ENCODE measurements at regions not wholly inside any gene's neighbourhood (a gene's known extent, or its start where the extent isn't known, plus 50 kb on each side); places are given as distances from the start of the nearest gene placed in this dataset.
A peak's percentile ranks its signal among the peaks of the same experiment; 100 is the strongest.

DNA sequence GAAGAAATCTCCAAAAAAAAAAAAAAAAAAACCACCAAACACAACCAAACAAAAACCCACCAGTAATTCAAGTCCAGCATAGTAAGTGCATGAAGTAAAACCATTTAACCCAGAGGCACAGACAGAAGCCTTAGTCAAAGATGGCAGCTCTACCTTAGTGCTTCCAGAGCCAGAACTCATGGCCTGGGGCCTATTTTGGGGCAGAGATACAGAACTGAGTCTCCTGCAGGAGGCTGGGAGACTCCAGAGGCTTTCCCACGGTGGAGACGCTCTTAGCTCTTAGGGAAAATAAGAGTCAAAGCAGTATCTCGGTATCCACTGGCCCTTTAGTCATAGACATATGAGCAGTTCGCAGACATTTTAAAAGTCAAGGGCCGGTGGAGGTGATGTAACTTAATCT lies 129.5 kb downstream of the GPX5 start:
- H3K27me3 ChIP-seq (ENCODE audit: control insufficient read depth, insufficient read depth, low read length) = peaks cover 52% of the 10 kb centered on the region
- H3K27ac Mint-ChIP-seq = no peak overlapping the region
- no peaks in the 10 kb centered on the region for H3K36me3 Mint-ChIP-seq
- H3K4me1 Mint-ChIP-seq = peaks cover 0 to 24% (median 10%) of the 10 kb centered on the region in 4 donors
- DNase-seq (no peak), ATAC-seq (ENCODE audit: low read depth in 2 of 2) (no peak)
- peaks cover 17% of the 10 kb centered on the region for H3K4me1 ChIP-seq (ENCODE audit: control insufficient read depth, insufficient read depth, low read length, poor library complexity, severe bottlenecking)
- no peaks in the 10 kb centered on the region for H3K9me3 ChIP-seq (ENCODE audit: control insufficient read depth in 2 of 2, low read length in 2 of 2)
- no peak overlapping the region for H3K27ac ChIP-seq (ENCODE audit: insufficient read depth, low read length, poor library complexity, severe bottlenecking)
- peaks cover 61% of the 10 kb centered on the region for H3K27me3 Mint-ChIP-seq
- peak overlapping the region in 1 of 4 donors; percentile 40 for H3K4me3 Mint-ChIP-seq
- H3K9me3 Mint-ChIP-seq = peaks cover 0 to 8% (median 0%) of the 10 kb centered on the region in 7 donors
- no peaks in the 10 kb centered on the region for H3K36me3 ChIP-seq (ENCODE audit: control insufficient read depth, insufficient read depth, low read length)
- H3K4me3 ChIP-seq (ENCODE audit: low read depth, low read length) = no peak overlapping the region

DNA sequence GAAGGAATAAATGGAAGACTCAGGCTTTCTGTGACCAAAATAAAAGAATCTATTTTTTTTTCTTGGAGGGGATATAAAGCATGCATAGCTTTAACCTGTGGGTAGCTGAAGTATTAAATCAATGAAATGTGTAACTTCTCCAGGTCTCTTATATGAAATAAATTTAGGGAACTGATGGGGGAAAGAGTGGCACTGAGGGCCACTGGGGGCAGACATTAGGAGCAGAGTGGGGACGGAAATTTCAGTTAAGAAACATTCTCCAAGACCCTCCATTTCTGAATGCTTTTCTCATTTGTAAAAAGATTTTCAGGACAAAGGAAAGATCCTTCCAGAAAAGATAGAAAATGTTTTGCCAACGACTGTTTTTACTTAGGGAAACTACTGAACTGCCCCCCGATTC lies 131.0 kb downstream of the GPX5 start:
- H3K4me1 ChIP-seq (ENCODE audit: control insufficient read depth, insufficient read depth, low read length, poor library complexity, severe bottlenecking) = peaks cover 17% of the 10 kb centered on the region
- H3K36me3 Mint-ChIP-seq = no peaks in the 10 kb centered on the region
- no peaks in the 10 kb centered on the region for H3K9me3 ChIP-seq (ENCODE audit: control insufficient read depth in 2 of 2, low read length in 2 of 2)
- H3K4me3 ChIP-seq (ENCODE audit: low read depth, low read length) = no peak overlapping the region
- peaks cover 0 to 12% (median 0%) of the 10 kb centered on the region in 7 donors for H3K9me3 Mint-ChIP-seq
- H3K27me3 ChIP-seq (ENCODE audit: control insufficient read depth, insufficient read depth, low read length) = peaks cover 52% of the 10 kb centered on the region
- H3K4me3 Mint-ChIP-seq = peak overlapping the region in 3 of 4 donors; percentile 37 to 88 (median 87)
- H3K27me3 Mint-ChIP-seq = peaks cover 62% of the 10 kb centered on the region
- no peak overlapping the region for H3K27ac ChIP-seq (ENCODE audit: insufficient read depth, low read length, poor library complexity, severe bottlenecking)
- peaks cover 0 to 24% (median 10%) of the 10 kb centered on the region in 4 donors for H3K4me1 Mint-ChIP-seq
- no peak for ATAC-seq (ENCODE audit: low read depth in 2 of 2)
- no peak overlapping the region for H3K27ac Mint-ChIP-seq
- H3K36me3 ChIP-seq (ENCODE audit: control insufficient read depth, insufficient read depth, low read length) = no peaks in the 10 kb centered on the region
- DNase-seq = no peak

DNA sequence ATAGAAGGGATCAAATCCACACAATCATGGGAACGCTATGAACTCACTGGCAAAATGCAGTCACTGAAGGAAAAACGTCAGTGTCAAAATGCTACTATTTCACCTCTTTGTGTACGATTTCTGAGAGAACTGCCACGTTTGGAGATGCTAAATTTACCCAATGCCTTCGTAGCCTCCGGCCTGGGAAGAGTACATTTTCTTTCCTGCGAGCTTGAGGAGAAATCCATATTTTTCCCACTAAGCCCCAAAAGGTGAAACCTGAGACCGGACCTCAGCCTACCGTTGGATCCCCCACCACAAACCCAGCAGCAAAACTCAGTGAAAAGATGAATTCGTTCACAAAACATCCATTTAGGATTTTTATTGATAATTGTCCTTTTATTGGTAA lies 131.7 kb downstream of the GPX5 start:
- no peak for DNase-seq
- Histone ChIP-seq H3K36me3 (ENCODE audit: control insufficient read depth, insufficient read depth, low read length) (no peaks in the 10 kb centered on the region), H3K4me3 (ENCODE audit: low read depth, low read length) (peak overlapping the region; percentile 54), H3K4me1 (ENCODE audit: control insufficient read depth, insufficient read depth, low read length, poor library complexity, severe bottlenecking) (peaks cover 17% of the 10 kb centered on the region), H3K27me3 (ENCODE audit: control insufficient read depth, insufficient read depth, low read length) (peaks cover 46% of the 10 kb centered on the region), H3K27ac (ENCODE audit: insufficient read depth, low read length, poor library complexity, severe bottlenecking) (no peak overlapping the region), H3K9me3 (ENCODE audit: control insufficient read depth in 2 of 2, low read length in 2 of 2) (no peaks in the 10 kb centered on the region)
- Mint-ChIP-seq H3K4me3 (peak overlapping the region in 3 of 4 donors; percentile 25 to 88 (median 87)), H3K27me3 (peaks cover 62% of the 10 kb centered on the region), H3K9me3 (peaks cover 0 to 12% (median 0%) of the 10 kb centered on the region in 7 donors), H3K4me1 (peaks cover 0 to 24% (median 10%) of the 10 kb centered on the region in 4 donors), H3K27ac (peak overlapping the region in 1 of 3 donors; percentile 4), H3K36me3 (no peaks in the 10 kb centered on the region)
- no peak for ATAC-seq (ENCODE audit: low read depth in 2 of 2)

DNA sequence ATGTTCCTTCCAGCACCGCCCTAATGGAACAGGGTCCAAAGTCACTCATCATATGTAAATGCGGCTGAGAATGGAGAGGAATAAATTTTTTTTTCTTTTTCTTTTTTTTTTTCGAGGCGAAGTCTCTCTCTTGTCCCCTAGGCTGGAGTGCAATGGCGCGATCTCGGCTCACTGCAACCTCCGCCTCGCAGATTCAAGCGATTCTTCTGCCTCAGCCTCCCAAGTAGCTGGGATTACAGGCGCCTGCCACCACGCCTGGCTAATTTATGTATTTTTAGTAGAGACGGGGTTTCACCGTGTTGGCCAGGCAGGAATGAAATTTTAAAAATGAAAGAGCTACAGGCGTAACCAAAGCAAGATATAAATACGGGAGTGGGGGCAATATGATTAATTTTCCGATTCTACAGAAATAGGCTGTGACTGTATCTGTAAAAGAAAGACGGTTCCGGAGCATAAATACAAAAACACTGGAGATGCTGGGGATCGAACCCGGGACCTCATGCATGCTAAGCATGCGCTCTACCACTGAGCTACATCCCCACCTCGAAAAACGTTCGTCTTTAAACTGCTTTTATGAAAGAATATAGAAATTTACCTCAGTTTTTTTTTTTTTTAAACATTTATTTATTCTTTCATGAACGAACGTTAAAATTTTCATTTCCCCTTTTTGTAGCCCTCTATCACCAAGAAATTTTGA lies 132.2 kb downstream of the GPX5 start:
- Mint-ChIP-seq H3K9me3 (peaks cover 0 to 12% (median 0%) of the 10 kb centered on the region in 7 donors), H3K4me3 (peak overlapping the region; percentile 25 to 88 (median 64)), H3K27me3 (peaks cover 65% of the 10 kb centered on the region), H3K4me1 (peaks cover 0 to 24% (median 10%) of the 10 kb centered on the region in 4 donors), H3K27ac (peak overlapping the region; percentile 4 to 71 (median 41)), H3K36me3 (no peaks in the 10 kb centered on the region)
- Histone ChIP-seq H3K4me3 (ENCODE audit: low read depth, low read length) (peak overlapping the region; percentile 54), H3K27me3 (ENCODE audit: control insufficient read depth, insufficient read depth, low read length) (peaks cover 45% of the 10 kb centered on the region), H3K9me3 (ENCODE audit: control insufficient read depth in 2 of 2, low read length in 2 of 2) (no peaks in the 10 kb centered on the region), H3K4me1 (ENCODE audit: control insufficient read depth, insufficient read depth, low read length, poor library complexity, severe bottlenecking) (peaks cover 17% of the 10 kb centered on the region), H3K27ac (ENCODE audit: insufficient read depth, low read length, poor library complexity, severe bottlenecking) (no peak overlapping the region), H3K36me3 (ENCODE audit: control insufficient read depth, insufficient read depth, low read length) (no peaks in the 10 kb centered on the region)
- peak; percentile 5 to 54 (median 49) for DNase-seq
- ATAC-seq (ENCODE audit: low read depth in 2 of 2) = no peak

DNA sequence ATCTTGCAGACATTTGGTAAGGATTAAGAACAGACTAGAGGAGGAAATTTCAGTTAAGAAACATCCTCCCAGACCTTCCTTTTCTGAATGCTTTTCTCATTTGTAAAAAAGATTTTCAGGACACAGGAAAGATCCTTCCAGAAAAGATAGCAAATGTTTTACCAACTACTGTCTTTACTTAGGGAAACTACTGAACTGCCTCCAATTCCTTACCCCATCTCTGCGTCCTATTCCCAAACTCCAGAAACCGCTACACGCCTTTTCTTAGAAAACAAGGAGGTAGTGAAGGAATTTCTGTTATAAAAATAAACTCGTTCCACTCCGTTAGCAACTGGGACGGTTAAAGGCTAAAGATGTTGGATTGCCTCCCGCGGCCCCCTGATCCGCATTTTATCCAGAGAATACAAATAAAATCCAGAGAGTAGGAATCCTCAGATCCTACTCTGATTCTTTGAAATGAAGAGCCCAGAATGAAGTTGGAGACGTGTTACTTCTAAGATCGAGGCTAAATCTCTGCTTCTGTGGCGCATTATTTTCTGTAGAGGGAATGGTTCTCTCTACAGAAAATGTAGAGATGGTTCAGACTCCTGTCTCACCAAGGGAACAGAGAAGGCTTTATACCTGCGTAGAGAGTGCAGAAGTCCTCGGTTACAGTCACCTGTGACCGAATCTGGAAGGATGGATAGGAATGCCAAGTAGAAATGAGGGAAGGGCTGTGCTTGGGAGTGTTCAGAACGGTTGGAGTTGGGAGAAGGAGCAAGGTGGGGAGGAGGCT lies 133.0 kb downstream of the GPX5 start:
- no peak overlapping the region for H3K27ac ChIP-seq (ENCODE audit: insufficient read depth, low read length, poor library complexity, severe bottlenecking)
- Mint-ChIP-seq H3K36me3 (no peaks in the 10 kb centered on the region), H3K27me3 (peaks cover 67% of the 10 kb centered on the region), H3K4me3 (peak overlapping the region; percentile 14 to 88 (median 72)), H3K9me3 (peaks cover 0 to 12% (median 0%) of the 10 kb centered on the region in 7 donors), H3K27ac (peak overlapping the region; percentile 3 to 87 (median 71)), H3K4me1 (peaks cover 0 to 24% (median 10%) of the 10 kb centered on the region in 4 donors)
- no peak for DNase-seq
- no peak for ATAC-seq (ENCODE audit: low read depth in 2 of 2)
- peak overlapping the region; percentile 54 for H3K4me3 ChIP-seq (ENCODE audit: low read depth, low read length)
- H3K4me1 ChIP-seq (ENCODE audit: control insufficient read depth, insufficient read depth, low read length, poor library complexity, severe bottlenecking) = peaks cover 17% of the 10 kb centered on the region
- peaks cover 45% of the 10 kb centered on the region for H3K27me3 ChIP-seq (ENCODE audit: control insufficient read depth, insufficient read depth, low read length)
- no peaks in the 10 kb centered on the region for H3K36me3 ChIP-seq (ENCODE audit: control insufficient read depth, insufficient read depth, low read length)
- H3K9me3 ChIP-seq (ENCODE audit: control insufficient read depth in 2 of 2, low read length in 2 of 2) = no peaks in the 10 kb centered on the region

DNA sequence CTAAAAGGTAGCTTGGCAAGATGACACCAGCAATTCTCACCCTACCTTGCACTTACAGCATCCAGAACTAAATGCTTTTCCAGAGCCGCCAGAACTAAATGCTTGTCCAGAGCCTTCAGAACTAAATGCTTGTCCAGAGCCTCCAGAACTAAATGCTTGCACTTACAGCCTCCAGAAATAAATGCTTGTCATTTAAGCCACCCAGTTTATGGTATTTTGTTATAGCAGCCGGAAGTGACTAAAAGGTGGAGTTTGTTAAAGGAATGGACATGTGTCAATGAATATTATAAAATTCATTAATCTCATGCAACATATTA lies 133.5 kb downstream of the GPX5 start:
- H3K4me3 ChIP-seq (ENCODE audit: low read depth, low read length) = peak overlapping the region; percentile 7
- H3K9me3 Mint-ChIP-seq = peaks cover 0 to 12% (median 0%) of the 10 kb centered on the region in 7 donors
- H3K4me1 ChIP-seq (ENCODE audit: control insufficient read depth, insufficient read depth, low read length, poor library complexity, severe bottlenecking) = peaks cover 17% of the 10 kb centered on the region
- no peaks in the 10 kb centered on the region for H3K36me3 ChIP-seq (ENCODE audit: control insufficient read depth, insufficient read depth, low read length)
- no peak overlapping the region for H3K27ac Mint-ChIP-seq
- H3K36me3 Mint-ChIP-seq = no peaks in the 10 kb centered on the region
- H3K27me3 ChIP-seq (ENCODE audit: control insufficient read depth, insufficient read depth, low read length) = peaks cover 45% of the 10 kb centered on the region
- H3K4me3 Mint-ChIP-seq = peak overlapping the region in 1 of 4 donors; percentile 88
- H3K9me3 ChIP-seq (ENCODE audit: control insufficient read depth in 2 of 2, low read length in 2 of 2) = no peaks in the 10 kb centered on the region
- DNase-seq = no peak
- peaks cover 67% of the 10 kb centered on the region for H3K27me3 Mint-ChIP-seq
- peaks cover 0 to 24% (median 10%) of the 10 kb centered on the region in 4 donors for H3K4me1 Mint-ChIP-seq
- no peak for ATAC-seq (ENCODE audit: low read depth in 2 of 2)
- no peak overlapping the region for H3K27ac ChIP-seq (ENCODE audit: insufficient read depth, low read length, poor library complexity, severe bottlenecking)

DNA sequence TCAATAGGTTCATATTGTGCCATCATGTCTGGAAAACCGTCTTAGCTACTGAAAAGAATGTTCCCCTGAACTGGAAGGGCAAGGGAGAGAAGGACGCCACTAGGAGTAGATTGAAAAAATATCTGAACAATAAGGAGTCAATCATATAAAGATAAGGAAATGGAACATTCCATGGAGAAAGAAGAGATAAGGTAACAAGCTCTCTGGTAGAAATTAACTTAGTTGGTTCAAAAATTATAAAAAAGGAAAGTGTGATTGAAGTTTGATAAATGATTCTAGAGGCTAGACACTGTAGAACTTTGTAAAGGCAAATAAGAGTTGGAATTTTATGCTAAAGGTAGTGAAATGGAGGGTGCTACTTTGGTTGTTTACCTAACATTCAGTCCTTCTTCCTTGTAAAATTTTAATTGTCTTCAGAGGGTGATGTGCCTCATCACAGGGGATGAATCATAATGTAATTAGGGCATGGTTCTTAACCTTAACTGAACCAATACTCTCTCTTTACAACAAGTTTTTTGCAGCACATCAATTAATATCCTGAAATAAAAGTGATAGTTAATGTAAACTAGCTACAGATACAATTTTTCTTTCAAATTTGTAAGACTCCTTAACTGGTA lies 135.5 kb downstream of the GPX5 start:
- Mint-ChIP-seq H3K4me1 (peaks cover 0 to 24% (median 10%) of the 10 kb centered on the region in 4 donors), H3K9me3 (peaks cover 0 to 13% (median 2%) of the 10 kb centered on the region in 7 donors), H3K27me3 (peaks cover 67% of the 10 kb centered on the region), H3K27ac (peak overlapping the region in 1 of 3 donors; percentile 55), H3K36me3 (no peaks in the 10 kb centered on the region), H3K4me3 (no peak overlapping the region)
- no peak overlapping the region for H3K4me3 ChIP-seq (ENCODE audit: low read depth, low read length)
- H3K4me1 ChIP-seq (ENCODE audit: control insufficient read depth, insufficient read depth, low read length, poor library complexity, severe bottlenecking) = peaks cover 17% of the 10 kb centered on the region
- peaks cover 33% of the 10 kb centered on the region for H3K27me3 ChIP-seq (ENCODE audit: control insufficient read depth, insufficient read depth, low read length)
- H3K9me3 ChIP-seq (ENCODE audit: control insufficient read depth in 2 of 2, low read length in 2 of 2) = no peaks in the 10 kb centered on the region
- no peaks in the 10 kb centered on the region for H3K36me3 ChIP-seq (ENCODE audit: control insufficient read depth, insufficient read depth, low read length)
- no peak overlapping the region for H3K27ac ChIP-seq (ENCODE audit: insufficient read depth, low read length, poor library complexity, severe bottlenecking)
- ATAC-seq (ENCODE audit: low read depth in 2 of 2) = no peak
- DNase-seq = no peak

Measured in CD4-positive, CD25-positive, alpha-beta regulatory T cell (primary cell).